ENCODE measurements at regions not wholly inside any gene's neighbourhood (a gene's known extent, or its start where the extent isn't known, plus 50 kb on each side); places are given as distances from the start of the nearest gene placed in this dataset.

DNA sequence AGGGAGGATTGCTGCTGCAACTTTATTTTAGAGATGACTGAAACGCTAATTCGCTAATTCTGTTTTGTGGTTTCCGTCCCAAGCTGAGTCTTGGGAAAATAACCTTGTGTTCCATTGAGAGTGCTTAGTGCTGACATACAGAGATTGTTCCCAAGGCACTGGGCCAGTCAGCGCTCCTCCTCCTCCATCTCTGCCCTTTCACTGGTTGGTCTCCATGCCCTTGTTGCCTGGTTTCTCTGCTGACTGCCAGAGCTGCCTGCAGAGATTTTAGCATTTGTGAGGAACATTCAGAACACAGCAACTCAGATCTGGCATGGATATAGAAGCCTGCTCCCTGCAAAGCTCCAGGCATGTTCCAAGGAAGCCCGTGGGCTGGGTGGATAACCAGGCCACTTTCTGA is 126.0 kb upstream of the IRX2 start:
- TF ChIP-seq, protein P1, sequence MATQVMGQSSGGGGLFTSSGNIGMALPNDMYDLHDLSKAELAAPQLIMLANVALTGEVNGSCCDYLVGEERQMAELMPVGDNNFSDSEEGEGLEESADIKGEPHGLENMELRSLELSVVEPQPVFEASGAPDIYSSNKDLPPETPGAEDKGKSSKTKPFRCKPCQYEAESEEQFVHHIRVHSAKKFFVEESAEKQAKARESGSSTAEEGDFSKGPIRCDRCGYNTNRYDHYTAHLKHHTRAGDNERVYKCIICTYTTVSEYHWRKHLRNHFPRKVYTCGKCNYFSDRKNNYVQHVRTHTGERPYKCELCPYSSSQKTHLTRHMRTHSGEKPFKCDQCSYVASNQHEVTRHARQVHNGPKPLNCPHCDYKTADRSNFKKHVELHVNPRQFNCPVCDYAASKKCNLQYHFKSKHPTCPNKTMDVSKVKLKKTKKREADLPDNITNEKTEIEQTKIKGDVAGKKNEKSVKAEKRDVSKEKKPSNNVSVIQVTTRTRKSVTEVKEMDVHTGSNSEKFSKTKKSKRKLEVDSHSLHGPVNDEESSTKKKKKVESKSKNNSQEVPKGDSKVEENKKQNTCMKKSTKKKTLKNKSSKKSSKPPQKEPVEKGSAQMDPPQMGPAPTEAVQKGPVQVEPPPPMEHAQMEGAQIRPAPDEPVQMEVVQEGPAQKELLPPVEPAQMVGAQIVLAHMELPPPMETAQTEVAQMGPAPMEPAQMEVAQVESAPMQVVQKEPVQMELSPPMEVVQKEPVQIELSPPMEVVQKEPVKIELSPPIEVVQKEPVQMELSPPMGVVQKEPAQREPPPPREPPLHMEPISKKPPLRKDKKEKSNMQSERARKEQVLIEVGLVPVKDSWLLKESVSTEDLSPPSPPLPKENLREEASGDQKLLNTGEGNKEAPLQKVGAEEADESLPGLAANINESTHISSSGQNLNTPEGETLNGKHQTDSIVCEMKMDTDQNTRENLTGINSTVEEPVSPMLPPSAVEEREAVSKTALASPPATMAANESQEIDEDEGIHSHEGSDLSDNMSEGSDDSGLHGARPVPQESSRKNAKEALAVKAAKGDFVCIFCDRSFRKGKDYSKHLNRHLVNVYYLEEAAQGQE (IDR thresholded peaks at IDR 0.05): no peak
- TF ChIP-seq HDAC2 (IDR thresholded peaks at IDR 0.05): no peak
- no peak for TF ChIP-seq CHD4 (IDR thresholded peaks at IDR 0.05; ENCODE audit: borderline replicate concordance)
- TF ChIP-seq, protein P2, sequence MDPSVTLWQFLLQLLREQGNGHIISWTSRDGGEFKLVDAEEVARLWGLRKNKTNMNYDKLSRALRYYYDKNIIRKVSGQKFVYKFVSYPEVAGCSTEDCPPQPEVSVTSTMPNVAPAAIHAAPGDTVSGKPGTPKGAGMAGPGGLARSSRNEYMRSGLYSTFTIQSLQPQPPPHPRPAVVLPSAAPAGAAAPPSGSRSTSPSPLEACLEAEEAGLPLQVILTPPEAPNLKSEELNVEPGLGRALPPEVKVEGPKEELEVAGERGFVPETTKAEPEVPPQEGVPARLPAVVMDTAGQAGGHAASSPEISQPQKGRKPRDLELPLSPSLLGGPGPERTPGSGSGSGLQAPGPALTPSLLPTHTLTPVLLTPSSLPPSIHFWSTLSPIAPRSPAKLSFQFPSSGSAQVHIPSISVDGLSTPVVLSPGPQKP (IDR thresholded peaks at IDR 0.05; ENCODE audit: low read depth, low read length): no peak
- no peak for TF ChIP-seq POLR2A (IDR thresholded peaks at IDR 0.05; ENCODE audit: low read length)

Data from A549 (cell line).